Mesothelial cell of epicardium (in vitro differentiated cells): ENCODE measurements at regions not wholly inside any gene's neighbourhood (a gene's known extent, or its start where the extent isn't known, plus 50 kb on each side); places are given as distances from the start of the nearest gene placed in this dataset.

Experiments
- DNase-seq, 2 experiments: peaks; one replicate each; pipeline ENCODE4 v3.0.0; 2021; ENCODE audit warnings: low spot score in 2 of 2; ENCODE audit not compliant: unreplicated experiment in 2 of 2
- H3K27ac Mint-ChIP-seq: 2 replicates; pipeline ENCODE4 v1.8.0; 2021; ENCODE audit warnings: mixed read lengths
- H3K27me3 Mint-ChIP-seq: 2 replicates; pipeline ENCODE4 v1.8.0; 2021; ENCODE audit warnings: low read depth, mixed read lengths
- H3K36me3 Mint-ChIP-seq: 2 replicates; pipeline ENCODE4 v1.8.0; 2021; ENCODE audit warnings: mixed read lengths
- H3K4me1 Mint-ChIP-seq: 2 replicates; pipeline ENCODE4 v1.8.0; 2021; ENCODE audit warnings: mixed read lengths
- H3K4me3 Mint-ChIP-seq: 2 replicates; pipeline ENCODE4 v1.8.0; 2021; ENCODE audit warnings: mild to moderate bottlenecking, moderate library complexity, mixed read lengths
- H3K9me3 Mint-ChIP-seq: 2 replicates; pipeline ENCODE4 v1.8.0; 2021; ENCODE audit warnings: mixed read lengths
- CTCF ChIP-seq: fragments of 200-600 bp; sonication (generic); IDR thresholded peaks from one replicate; pipeline ENCODE4 v1.5.0; 2021; ENCODE audit warnings: antibody characterized with exemption; ENCODE audit not compliant: unreplicated experiment

GRCh38 chr7:47102331-47102841, 479.5 kb downstream of the TNS3 start:
- Mint-ChIP-seq H3K9me3 (peaks cover 17% of the 10 kb centered on the region), H3K4me1 (no peaks in the 10 kb centered on the region), H3K4me3 (no peak overlapping the region), H3K27ac (no peak overlapping the region), H3K36me3 (peaks cover 4% of the 10 kb centered on the region), H3K27me3 (no peaks in the 10 kb centered on the region)
- no peak for TF ChIP-seq CTCF
- no peak for DNase-seq

- no peak for DNase-seq
- no peak for TF ChIP-seq CTCF
- H3K4me1 Mint-ChIP-seq, result peaks cover 7% of the 10 kb centered on the region
- no peaks in the 10 kb centered on the region for H3K27me3 Mint-ChIP-seq
- H3K27ac Mint-ChIP-seq, result no peak overlapping the region
- H3K4me3 Mint-ChIP-seq, result no peak overlapping the region
- peaks cover 4% of the 10 kb centered on the region for H3K36me3 Mint-ChIP-seq
- peaks cover 12% of the 10 kb centered on the region for H3K9me3 Mint-ChIP-seq
Observed at GRCh38 chr7:47100817-47101435, 481.0 kb downstream of the TNS3 start.

GRCh38 chr7:47100148-47100816, 481.6 kb downstream of the TNS3 start:
- peaks cover 12% of the 10 kb centered on the region for H3K9me3 Mint-ChIP-seq
- no peak for DNase-seq
- peaks cover 12% of the 10 kb centered on the region for H3K4me1 Mint-ChIP-seq
- peaks cover 4% of the 10 kb centered on the region for H3K36me3 Mint-ChIP-seq
- TF ChIP-seq CTCF, result no peak
- no peak overlapping the region for H3K4me3 Mint-ChIP-seq
- no peak overlapping the region for H3K27ac Mint-ChIP-seq
- no peaks in the 10 kb centered on the region for H3K27me3 Mint-ChIP-seq

GRCh38 chr7:47097431-47097830, 484.5 kb downstream of the TNS3 start:
- Mint-ChIP-seq H3K4me3 (no peak overlapping the region), H3K27me3 (no peaks in the 10 kb centered on the region), H3K4me1 (peaks cover 35% of the 10 kb centered on the region), H3K9me3 (peaks cover 12% of the 10 kb centered on the region), H3K27ac (no peak overlapping the region), H3K36me3 (peaks cover 4% of the 10 kb centered on the region)
- no peak for DNase-seq
- no peak for TF ChIP-seq CTCF

- no peak for DNase-seq
- Mint-ChIP-seq H3K4me1 (peaks cover 43% of the 10 kb centered on the region), H3K27me3 (no peaks in the 10 kb centered on the region), H3K27ac (no peak overlapping the region), H3K36me3 (peaks cover 4% of the 10 kb centered on the region), H3K4me3 (no peak overlapping the region), H3K9me3 (peaks cover 16% of the 10 kb centered on the region)
- TF ChIP-seq CTCF, result no peak
Observed at GRCh38 chr7:47095946-47096345, 486.0 kb downstream of the TNS3 start.
